Suprapubic skin (tissue), 4 donors: ENCODE measurements at regions not wholly inside any gene's neighbourhood (a gene's known extent, or its start where the extent isn't known, plus 50 kb on each side); places are given as distances from the start of the nearest gene placed in this dataset.

Experiments
- DNase-seq, 2 donors: peaks; one replicate each; pipeline ENCODE4 v3.0.0-alpha.2; 2019; ENCODE audit warnings: low spot score in 2 of 2
- H3K27ac ChIP-seq: fragments of 200-600 bp; sonication (generic); one replicate; pipeline ENCODE4 v1.5.1; 2019
- H3K27me3 ChIP-seq: fragments of 200-600 bp; sonication (generic); one replicate; pipeline ENCODE4 v1.5.1; 2019
- H3K36me3 ChIP-seq: fragments of 200-600 bp; sonication (generic); one replicate; pipeline ENCODE4 v1.5.1; 2019
- H3K4me1 ChIP-seq: fragments of 200-600 bp; sonication (generic); one replicate; pipeline ENCODE4 v1.5.1; 2019
- H3K4me3 ChIP-seq: fragments of 200-600 bp; sonication (generic); one replicate; pipeline ENCODE4 v1.5.1; 2019; ENCODE audit warnings: mild to moderate bottlenecking
- H3K9me3 ChIP-seq: fragments of 200-600 bp; sonication (generic); one replicate; pipeline ENCODE4 v1.5.1; 2019
- CTCF ChIP-seq, 2 donors: fragments of 200-600 bp in 1 of 2; fragments of 450-650 bp in 1 of 2; sonication (generic) in 1 of 2; IDR thresholded peaks; one replicate each; pipeline ENCODE4 v1.5.1; 2016 to 2019; ENCODE audit warnings: antibody characterized with exemption in 2 of 2, mild to moderate bottlenecking in 1 of 2, moderate library complexity in 1 of 2
- EP300 ChIP-seq: sonication (generic); formaldehyde crosslinking; IDR thresholded peaks from one replicate; pipeline ENCODE4 v1.6.1; 2017; ENCODE audit warnings: antibody characterized with exemption
- POLR2A ChIP-seq, 2 donors: fragments of 450-650 bp; IDR thresholded peaks; one replicate each; pipeline ENCODE4 v1.6.1; 2017; ENCODE audit warnings: antibody characterized with exemption in 2 of 2, mild to moderate bottlenecking in 2 of 2, moderate library complexity in 2 of 2
- POLR2AphosphoS5 ChIP-seq, 3 donors: sonication (generic); formaldehyde crosslinking; IDR thresholded peaks; one replicate each; pipeline ENCODE4 v1.6.1; 2017; ENCODE audit warnings: antibody characterized with exemption in 3 of 3
- WGBS: methylation state at CpG from one replicate; pipeline ENCODE4 v1.1.5; 2018; 5-methylcytosine and 5-hydroxymethylcytosine counted together

DNA sequence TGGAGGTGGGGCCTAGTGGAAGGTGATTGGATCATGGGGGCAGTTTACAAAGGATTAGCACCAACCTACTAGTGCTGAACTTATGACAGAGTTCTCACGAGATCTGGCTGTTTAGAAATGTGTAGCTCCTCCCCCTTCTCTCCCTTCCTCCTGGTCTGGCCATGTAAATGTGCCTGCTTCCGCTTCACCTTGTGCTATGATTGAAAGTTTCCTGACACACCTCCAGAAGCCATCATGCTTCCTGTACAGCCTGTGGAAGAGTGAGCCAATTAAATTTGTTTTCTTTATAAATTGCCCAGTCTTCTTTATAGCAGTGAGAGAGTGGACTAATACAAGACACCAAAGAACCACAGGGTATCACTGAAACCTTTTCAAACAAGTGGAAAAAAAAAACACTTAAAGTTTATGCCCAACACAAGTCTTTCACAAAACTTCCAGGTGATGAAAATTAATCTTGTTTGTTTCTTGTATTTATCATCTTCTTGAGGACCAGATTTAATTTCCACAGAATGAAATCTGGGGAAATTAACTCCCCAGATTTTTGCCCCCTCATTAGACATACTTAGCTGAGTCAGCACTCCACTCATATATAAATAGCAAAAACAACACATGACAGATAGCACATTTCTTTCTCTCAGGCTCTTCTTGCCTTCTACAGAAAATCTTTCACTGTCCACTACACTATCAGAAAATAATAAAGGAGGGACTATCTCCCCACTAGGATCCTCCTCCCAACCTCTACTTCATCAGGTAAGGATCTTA is 847.2 kb downstream of the TUSC7 start:
- no peaks in the 10 kb centered on the region for H3K4me1 ChIP-seq
- no peak overlapping the region for H3K27ac ChIP-seq
- TF ChIP-seq CTCF (IDR thresholded peaks at IDR 0.05) (no peak), POLR2A (IDR thresholded peaks at IDR 0.05) (no peak)
- 68% methylated on average over 2 of the region's 2 CpGs for WGBS
- no peak for DNase-seq
- no peak overlapping the region for H3K4me3 ChIP-seq
- no peaks in the 10 kb centered on the region for H3K9me3 ChIP-seq
- H3K36me3 ChIP-seq, result no peaks in the 10 kb centered on the region
- no peaks in the 10 kb centered on the region for H3K27me3 ChIP-seq

DNA sequence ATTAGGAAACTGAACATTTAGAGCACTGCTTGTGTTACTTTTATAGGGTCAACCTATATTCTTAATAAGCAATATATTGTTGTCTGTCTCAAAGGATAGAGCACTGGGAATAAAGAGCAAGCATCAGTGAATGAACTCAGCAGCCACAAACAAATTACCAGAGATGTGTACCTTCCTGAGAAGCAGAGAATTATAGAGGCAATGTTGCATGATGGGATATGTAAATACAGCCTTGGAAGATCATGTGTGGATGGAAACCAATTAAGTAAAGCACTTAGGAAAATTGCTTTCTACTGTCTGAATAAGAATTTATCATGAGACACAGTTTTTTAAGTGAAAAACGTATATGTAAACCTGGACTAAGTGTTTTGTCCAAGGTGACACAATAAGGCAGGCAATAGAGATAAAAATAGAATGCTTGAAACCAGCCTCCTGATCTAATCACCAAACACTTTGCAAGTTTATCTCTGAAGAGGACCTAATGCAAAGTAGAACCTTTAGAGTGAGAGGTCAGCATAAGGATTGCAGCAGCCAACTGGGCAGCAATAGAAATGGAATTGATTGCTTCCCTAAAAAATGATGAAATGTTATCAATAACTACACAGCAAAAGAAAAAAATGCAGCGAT is 848.0 kb downstream of the TUSC7 start:
- TF ChIP-seq POLR2AphosphoS5 (IDR thresholded peaks at IDR 0.05), result no peak
- TF ChIP-seq CTCF (IDR thresholded peaks at IDR 0.05), result no peak
- no peak for TF ChIP-seq EP300
- TF ChIP-seq POLR2A (IDR thresholded peaks at IDR 0.05), result no peak
- Histone ChIP-seq H3K36me3 (no peaks in the 10 kb centered on the region), H3K27ac (no peak overlapping the region), H3K4me3 (no peak overlapping the region), H3K9me3 (no peaks in the 10 kb centered on the region), H3K4me1 (no peaks in the 10 kb centered on the region), H3K27me3 (no peaks in the 10 kb centered on the region)
- 88% methylated on average over 2 of the region's 2 CpGs for WGBS
- DNase-seq, result no peak

- DNase-seq, result no peak
- Histone ChIP-seq H3K9me3 (no peaks in the 10 kb centered on the region), H3K4me1 (no peaks in the 10 kb centered on the region), H3K4me3 (no peak overlapping the region), H3K27ac (no peak overlapping the region), H3K36me3 (no peaks in the 10 kb centered on the region), H3K27me3 (no peaks in the 10 kb centered on the region)
- TF ChIP-seq POLR2AphosphoS5 (IDR thresholded peaks at IDR 0.05), result no peak
- TF ChIP-seq EP300, result no peak
- no peak for TF ChIP-seq POLR2A (IDR thresholded peaks at IDR 0.05)
- no peak for TF ChIP-seq CTCF (IDR thresholded peaks at IDR 0.05)
- WGBS, result 88% methylated on average over 1 of the region's 1 CpG
Measured at GRCh38 chr3:117558681-117559080, 849.1 kb downstream of the TUSC7 start.

- no peaks in the 10 kb centered on the region for H3K4me1 ChIP-seq
- DNase-seq, result no peak
- no peak overlapping the region for H3K4me3 ChIP-seq
- H3K9me3 ChIP-seq, result no peaks in the 10 kb centered on the region
- 82% methylated on average over 2 of the region's 2 CpGs for WGBS
- no peaks in the 10 kb centered on the region for H3K36me3 ChIP-seq
- H3K27me3 ChIP-seq, result no peaks in the 10 kb centered on the region
- no peak overlapping the region for H3K27ac ChIP-seq
- TF ChIP-seq EP300, result no peak
- no peak for TF ChIP-seq POLR2AphosphoS5 (IDR thresholded peaks at IDR 0.05)
- no peak for TF ChIP-seq POLR2A (IDR thresholded peaks at IDR 0.05)
- no peak for TF ChIP-seq CTCF (IDR thresholded peaks at IDR 0.05)
Measured at GRCh38 chr3:117562000-117562399, 852.4 kb downstream of the TUSC7 start.

DNA sequence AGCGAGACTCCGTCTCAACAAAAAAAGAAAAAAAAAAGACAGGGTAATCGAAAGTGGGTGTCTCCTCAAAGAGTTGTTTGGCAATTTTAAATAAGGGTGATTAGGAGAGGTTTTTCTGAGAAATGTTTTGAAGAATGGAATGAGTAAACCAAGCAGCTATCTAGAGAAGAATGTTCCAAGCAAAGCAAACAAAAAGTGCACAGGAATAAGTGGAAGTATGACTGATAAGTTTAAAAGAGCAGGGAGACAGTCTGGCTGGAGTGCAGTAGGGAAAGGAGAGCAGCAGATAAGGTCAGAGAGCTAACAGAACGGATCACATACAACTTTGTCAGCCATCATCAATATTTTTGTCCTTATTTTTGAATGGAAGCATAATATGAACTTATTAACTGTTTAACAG is 853.5 kb downstream of the TUSC7 start:
- 85% methylated on average over 4 of the region's 4 CpGs for WGBS
- no peaks in the 10 kb centered on the region for H3K9me3 ChIP-seq
- H3K4me3 ChIP-seq, result no peak overlapping the region
- TF ChIP-seq POLR2AphosphoS5 (IDR thresholded peaks at IDR 0.05) (no peak), EP300 (no peak), POLR2A (IDR thresholded peaks at IDR 0.05) (no peak), CTCF (IDR thresholded peaks at IDR 0.05) (no peak)
- DNase-seq, result no peak
- H3K27me3 ChIP-seq, result no peaks in the 10 kb centered on the region
- H3K36me3 ChIP-seq, result no peaks in the 10 kb centered on the region
- no peaks in the 10 kb centered on the region for H3K4me1 ChIP-seq
- no peak overlapping the region for H3K27ac ChIP-seq
